ENCODE measurements at regions not wholly inside any gene's neighbourhood (a gene's known extent, or its start where the extent isn't known, plus 50 kb on each side); places are given as distances from the start of the nearest gene placed in this dataset.

DNA sequence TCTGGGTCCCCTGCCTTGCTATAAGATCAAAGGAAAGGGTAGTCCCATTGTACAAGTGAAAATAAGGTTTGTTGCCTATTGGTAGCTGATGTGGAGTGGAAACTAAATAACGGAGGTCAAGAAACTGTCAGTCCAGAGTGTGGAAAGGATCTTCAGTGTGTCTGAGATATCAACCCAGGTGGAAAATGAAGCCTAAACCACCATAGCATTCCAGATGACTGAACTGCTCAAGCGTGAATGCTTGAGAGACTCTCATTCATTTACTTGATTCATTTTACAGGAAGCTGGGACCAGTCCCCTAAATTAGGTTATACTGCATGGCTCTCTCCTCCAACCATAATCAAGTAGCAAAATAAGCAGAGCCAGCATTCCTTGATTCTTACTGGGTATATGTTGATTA lies 116.0 kb upstream of the SLC28A3 start:
- no peak for DNase-seq

DNA sequence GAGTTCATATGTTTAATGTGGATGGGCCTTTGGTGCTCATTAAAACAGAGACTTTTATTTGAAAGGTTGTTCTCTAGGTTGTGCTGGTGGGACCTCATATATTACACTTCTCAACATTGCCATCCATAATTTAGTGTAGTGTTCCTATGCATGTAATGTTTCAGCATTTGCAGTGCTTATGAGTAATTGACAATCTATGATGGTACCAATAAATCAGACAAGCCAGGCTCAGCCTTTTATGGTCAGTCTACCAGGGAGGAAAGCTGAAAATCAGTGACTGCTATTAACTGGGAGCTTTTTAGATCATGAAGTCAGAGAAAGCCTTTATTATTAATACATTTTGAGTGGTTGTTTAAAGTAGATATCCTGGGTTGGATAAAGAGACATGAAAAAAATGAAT lies 120.1 kb upstream of the SLC28A3 start:
- DNase-seq: no peak

DNA sequence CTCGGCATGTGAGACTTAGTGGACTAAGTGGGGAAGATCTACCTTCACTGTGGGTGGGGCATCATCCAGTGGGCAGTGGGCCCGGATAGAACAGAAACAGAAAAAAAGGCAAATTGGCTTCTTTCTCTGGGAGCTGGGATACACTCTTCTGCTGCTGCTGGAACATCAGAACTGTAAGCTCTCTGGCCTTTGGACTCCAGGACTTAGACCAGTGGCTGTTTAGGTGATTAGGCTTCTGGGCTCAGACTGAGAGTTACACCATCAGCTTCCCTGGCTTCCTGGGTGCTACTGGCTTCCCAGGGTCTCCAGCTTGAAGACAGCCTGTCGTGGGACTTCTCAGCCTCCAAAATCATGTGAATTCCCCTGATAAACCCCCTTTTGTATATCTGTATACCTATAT lies 122.7 kb upstream of the SLC28A3 start:
- DNase-seq: no peak

DNA sequence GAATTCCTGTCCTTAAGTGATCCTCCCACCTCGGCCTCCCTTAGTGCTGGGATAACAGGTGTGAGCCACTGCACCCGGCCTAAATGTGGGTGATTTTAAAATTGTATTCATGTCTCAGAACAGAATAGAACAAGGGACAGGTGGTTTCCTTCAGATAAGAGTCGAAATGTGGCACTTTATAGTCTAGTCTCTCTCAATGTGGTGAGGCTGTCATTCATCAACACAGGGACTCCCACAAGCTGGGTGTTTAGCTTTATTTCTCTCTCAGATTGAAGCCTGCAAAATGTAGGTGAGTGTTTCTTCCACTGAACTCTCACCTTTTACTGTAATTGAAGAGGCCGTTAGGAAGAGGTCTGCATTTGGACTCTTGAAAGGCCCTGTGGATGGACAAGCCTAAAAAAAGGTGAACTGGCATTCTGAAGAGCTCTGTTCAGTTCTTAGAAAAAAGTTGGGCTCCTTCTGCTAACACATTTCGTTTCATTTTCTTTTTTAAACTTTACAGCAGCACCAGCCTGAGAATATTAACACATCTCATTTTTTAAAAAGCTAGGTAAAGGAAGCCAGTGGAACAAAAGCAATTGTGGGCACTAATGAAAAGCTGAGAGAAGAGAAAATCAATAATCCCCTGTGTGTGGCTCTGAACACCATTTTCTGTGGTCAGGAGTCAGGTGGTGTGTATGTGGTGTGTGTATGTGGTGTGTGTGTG lies 126.2 kb upstream of the SLC28A3 start:
- DNase-seq: no peak

DNA sequence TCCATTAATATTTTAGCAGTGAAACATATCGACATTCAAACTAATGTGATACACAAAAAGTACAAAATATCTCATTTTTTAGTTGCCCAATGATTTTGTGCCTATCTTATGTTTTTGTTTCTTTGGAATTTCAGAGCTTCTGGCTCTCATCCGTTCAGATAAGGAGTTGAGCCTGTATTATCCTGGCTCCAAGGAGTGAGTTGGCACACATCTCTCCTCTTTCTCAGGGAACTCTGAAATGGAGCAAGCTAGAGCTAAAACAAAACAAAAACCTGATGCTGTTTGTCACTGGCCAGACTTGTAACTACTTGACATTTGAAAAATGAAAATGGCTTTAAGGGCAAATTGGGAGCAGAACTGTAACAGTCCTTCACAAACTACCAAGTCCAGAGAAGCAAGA lies 131.3 kb upstream of the SLC28A3 start:
- no peak for DNase-seq

DNA sequence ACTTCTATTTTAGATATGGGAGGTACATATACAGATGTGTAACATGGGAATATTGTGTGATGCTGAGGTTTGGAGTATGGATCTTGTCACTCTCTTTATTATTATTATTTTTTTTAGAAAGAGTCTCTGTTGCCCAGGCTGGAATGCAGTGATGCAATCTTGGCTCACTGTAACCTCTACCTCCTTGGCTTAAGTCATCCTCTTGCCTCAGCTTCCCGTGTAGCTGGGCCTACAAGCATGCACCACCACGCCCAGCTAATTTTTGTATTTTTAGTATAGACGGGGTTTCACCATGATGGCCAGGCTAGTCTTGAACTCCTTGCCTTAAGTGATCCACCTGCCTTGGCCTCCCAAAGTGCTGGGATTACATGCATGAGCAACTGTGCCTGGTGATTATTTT lies 138.4 kb upstream of the SLC28A3 start:
- DNase-seq: no peak

DNA sequence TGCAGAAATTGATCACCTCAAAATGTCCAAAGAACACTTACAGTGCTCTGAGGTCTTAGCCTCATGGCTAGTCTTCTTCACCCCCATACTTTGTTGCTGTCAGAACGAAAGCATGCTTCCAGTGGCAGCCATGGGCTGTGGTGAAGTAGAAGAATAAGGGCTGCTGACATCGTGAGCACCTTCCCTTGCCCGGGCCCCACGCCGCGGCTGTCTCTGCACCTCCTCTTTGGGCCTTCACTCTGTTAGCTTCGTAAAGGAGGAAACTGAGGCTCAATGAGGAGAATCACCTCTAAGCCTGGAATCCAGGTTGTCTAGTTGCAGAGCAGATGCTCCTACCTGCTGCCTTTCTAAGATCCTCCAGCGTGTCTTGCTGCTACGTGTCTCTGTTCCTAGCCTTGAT lies 139.5 kb upstream of the SLC28A3 start:
- no peak for DNase-seq

DNA sequence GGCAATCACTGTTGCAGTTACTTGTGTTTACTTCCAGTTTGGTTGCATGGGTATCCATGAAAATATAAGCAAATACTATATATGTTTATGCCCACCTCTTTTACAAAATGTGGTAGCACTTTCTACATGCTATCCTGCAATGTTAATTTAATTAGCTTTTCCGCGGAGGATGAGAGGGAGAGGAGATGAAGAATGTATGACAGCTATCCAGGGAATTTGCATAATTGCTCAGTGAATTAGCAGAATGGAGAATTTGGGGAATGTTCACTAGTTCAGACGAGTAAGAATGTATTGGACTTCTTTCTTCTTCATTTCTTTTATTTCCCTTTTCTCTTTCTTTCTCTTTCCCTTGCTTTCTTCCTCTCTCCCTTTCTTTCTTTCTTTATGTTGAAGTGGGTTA lies 140.7 kb upstream of the SLC28A3 start:
- no peak for DNase-seq

DNA sequence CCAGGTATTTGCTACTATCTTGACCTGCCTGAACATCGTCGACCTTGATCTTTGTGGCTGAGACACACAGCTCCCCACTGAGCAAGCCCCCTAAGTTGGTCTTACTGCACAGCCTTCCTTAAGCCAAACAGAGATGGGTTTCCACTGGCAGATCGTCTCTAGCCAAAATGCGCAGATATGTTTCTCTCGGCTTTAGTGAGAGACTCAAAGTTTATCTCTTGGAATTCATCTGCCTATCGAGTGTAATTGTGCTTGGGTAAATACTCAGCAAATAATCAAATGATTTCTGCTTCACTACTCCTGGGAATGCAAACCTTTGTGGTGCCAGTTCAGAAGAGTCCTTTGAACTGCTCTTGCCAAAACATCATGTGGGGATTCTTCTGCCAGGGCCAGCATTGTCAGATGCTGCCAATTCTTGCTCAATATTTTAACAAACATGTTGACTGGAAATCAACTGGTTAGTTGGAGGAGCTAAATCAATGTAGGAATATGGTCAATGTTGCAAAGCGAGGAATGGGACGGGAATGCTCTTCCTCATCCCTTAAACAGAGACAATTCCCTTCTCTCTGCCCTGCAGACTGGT lies 141.2 kb upstream of the SLC28A3 start:
- no peak for DNase-seq

DNA sequence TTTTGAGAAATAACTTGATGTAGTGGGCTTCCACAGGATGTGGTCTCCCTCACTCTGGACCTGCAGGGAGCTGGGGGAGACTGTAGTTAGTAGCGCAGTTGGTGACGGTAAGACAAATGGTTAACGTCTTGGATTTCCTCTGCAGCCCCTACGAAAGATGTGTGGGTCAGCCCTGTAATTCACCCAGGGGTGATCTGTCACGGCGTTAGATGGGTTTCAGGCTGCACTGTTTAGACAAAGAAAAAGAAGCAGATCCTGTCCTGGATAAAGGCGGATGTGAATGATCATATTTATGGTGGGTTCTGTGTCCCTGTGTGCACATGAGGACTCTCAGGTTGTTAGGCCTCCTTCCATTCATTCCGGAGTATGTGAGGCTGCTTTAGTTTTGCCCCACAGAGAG lies 142.0 kb upstream of the SLC28A3 start:
- DNase-seq: no peak

DNA sequence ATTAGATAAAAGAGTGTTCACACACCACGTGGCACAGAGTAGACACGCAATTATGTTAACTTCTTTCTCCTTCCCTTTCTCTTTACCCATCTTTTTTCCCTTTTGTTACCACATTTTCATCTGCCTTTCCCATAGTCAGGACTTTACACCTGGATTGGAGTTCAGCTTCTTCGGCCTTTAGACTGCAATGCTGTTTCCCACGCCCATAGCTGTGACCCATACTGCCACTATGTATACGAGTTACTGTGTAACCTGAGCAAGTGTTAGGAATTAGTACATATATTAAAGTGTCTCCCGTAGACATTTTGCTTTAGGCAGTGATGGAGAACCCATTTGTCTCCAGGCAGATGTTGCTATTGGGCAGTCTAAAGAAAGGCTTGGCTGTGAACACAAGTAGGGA lies 143.6 kb upstream of the SLC28A3 start:
- DNase-seq: no peak

DNA sequence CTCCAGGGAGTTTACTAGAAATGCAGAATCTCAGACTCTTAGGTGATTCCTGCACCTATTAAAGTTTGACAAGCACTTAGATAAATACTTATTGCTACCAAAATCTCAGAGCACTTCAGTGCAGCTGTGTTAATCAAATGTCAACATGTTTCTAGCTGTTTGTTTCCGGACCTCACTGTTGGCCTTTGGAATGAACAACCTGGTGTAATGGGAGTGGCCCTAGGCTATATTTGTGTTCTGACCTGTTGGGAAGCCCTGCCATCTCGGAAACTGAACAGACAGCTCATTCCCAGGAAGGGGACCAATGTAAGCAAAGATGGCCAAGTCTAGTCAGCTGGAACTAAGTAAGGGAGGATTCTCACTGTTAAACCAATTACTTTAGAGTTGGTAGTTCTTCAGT lies 145.0 kb upstream of the SLC28A3 start:
- no peak for DNase-seq

DNA sequence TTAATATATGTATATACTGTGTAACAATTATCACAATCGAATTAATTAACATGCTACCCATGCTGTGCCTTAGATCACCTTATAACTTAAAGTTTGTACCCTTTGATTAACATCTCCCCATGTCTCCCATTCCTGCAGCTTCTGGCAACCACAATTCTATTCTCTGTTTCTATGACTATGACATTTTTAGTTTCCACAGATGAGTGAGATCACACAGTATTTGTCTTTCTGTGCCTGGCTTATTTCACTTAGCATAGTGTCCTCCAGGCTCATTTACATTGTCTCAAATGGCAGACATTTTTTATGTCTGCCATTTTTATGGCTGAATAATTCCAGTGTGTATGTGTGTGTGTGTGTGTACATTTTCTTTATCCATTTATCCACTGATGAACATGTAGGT lies 146.1 kb upstream of the SLC28A3 start:
- no peak for DNase-seq

DNA sequence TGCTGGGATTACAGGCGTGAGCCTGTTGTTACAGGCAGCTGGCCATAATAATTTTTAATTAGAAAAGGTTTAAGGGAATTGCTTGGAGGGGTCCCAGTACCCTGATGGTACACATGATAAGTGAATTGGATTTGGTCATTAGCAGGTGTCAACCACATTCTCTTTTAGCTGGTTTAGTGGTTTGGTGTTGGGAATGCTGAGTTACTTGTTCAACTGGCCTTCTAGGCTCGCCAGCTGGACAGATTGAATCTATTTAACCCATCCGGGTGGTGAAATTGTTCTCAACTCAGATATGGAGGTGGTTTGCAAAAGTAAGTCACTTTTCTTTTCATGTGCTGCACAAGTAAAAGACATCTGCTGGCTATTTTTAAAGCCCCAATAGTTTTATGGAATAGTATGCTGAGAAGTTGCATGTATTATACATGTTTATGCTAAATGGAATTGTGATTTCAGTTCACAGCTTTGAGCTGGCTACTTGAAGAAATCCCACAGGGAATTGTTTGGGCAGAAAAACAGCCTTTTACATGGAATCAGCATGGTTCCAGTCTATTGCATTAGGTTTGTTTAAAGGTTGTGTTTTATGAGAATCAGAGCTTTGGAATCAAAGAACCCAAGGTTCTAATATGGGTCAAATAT lies 149.8 kb upstream of the SLC28A3 start:
- no peak for DNase-seq

DNA sequence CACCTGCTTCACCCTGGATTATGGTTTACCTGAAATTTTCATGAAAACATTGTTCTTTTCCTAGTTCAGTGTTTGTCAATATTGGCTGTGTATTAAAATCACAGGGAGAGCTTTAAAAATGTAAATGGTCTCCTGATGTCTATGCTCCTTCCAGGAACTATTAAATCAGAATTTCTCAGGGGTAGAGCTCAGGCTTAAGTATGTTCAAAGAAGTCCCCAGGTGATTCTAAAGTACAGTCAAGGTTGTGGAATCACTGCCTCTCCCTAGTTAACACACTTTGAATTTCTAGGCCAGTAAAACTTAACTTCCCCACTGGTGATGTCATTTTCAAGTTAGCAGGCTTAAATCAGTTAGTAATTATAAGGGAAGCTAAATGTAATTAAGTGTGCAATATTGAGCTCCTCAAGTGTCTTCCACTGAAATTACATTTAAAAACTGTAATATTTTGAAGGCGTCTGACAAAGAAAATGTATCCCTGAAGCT lies 150.3 kb upstream of the SLC28A3 start:
- DNase-seq: no peak

DNA sequence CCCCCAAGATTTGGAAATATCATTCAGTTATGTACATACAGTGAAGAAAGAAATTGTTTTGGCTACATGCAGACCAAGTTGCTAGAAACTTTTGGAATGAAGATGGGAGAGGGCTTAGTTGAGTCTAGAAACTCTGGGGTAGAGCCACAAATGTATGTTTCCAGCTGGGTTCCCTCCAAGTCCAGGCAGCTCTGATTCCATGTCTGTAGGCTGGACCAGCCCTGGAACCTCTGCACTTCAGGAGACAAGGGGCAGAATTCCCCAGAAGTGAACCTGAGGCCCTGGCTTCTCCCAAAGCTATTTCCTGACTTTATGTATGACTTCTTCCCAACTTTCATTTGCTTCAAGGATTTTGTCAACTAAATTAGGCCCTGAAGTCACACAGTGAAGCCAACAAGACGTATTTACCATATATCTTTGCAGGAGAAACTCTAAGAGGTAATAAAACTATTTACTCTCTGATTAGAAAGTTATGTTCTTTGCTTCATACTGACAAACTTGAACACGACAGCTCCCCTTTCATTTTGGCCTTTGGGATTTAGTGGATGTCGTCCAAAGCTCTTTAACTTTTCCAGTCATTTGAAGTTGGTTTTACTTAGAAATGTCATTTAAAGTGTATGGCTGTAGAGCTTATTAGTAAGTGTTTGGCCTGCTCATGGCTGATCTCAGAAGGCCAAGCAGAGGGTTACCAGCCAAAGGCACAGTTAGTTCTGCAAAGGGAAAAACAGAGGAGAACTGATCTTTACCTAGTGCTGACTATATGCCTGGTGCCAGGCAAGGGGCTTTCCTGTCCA lies 152.0 kb upstream of the SLC28A3 start:
- DNase-seq: no peak

DNA sequence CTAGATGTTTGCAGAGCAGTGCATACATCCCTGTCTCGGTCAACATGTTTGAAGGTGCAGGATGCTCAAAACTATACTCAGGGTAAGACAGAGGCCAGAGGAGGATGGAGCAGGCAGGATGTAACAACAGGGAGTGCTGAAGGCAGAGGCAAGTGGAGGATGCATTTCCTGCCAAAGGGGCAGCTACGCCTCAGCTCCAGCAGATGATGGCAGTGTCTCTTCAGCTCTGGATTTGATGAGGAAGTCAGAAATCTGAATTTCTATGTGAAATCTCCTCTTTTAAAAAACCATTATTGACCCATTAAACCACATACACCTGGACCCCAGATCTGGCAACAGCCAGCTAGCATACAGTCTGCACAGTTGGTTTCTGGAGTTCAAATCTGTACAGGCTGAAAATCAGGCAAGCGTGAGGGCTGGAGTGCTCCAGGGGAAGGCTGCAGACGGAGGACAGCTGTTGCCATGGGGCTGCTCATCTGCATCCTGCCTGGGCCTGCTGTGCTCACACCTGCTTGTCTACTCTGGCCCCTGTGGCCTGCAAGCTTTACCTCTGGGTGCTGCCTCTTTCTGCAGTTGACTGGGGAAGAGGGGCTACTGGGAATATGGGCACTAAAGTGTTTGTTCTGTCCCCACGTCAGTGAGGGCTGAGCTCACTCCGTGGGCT lies 152.9 kb upstream of the SLC28A3 start:
- DNase-seq: no peak

DNA sequence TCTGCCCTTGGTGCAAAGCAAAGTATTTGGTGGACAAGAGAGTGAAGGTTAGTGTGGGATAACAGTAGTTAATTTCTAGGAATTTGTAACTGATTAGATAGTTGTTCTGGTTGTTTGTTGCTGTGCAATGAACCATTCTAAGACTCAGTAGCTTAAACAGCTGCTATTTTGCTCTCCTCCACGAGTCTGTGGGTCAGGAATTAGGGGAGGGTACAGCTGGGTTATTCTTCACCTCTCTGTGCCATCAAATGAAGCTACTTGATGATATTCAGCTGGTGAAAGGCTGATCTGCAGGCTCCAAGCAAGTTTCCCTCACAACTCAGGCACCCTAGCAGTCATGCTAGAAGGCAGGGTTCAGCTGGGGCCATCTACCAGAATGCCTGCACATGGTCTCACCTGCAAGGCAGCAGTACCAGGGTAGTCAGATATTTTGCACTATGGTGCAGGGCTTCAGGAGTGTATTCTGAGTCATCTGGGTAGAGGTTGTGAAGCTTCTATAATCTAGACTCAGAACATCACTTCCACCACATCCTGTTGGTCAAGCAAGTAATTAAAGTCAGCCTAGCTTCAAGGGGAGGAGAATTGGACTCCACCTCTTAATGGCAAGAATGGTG lies 159.5 kb upstream of the SLC28A3 start:
- no peak for DNase-seq

DNA sequence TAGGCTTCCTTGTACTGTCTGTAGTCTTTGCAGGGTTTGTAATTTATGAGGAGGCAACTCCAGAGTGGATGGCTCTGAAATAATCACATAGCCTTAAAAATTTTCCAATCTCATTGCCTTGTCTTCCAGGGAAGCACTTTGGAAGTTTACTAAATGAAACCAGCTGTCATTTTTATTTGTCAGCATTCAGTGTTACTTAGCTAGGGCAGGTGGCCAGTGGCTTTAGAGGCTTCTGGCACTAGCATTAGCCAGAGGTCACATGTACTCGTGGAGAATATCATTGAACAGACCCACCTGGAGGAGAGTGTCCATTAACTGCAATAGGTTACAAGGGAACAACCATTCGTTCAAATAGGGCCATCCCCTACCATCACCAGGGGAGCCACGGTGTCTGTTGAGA lies 160.3 kb upstream of the SLC28A3 start:
- no peak for DNase-seq

DNA sequence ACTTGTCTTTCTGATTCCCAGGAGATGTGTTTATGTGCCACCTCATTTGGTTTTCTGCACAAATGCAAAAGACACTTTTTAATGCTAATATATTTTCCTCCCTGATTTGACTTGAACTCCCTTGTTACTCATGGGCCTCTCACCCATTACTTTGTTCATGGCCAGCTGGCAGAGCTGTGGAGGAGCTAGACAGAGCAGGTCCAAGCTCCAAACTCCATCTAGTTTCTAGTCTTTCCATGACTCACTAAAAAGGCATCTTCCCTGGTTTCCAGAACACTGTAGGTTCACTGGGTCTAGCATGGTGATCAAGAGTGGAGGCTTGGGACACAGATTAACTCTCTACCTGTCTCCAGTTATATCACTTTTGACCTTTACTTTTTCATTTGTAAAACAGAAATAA lies 161.0 kb upstream of the SLC28A3 start:
- no peak for DNase-seq

DNA sequence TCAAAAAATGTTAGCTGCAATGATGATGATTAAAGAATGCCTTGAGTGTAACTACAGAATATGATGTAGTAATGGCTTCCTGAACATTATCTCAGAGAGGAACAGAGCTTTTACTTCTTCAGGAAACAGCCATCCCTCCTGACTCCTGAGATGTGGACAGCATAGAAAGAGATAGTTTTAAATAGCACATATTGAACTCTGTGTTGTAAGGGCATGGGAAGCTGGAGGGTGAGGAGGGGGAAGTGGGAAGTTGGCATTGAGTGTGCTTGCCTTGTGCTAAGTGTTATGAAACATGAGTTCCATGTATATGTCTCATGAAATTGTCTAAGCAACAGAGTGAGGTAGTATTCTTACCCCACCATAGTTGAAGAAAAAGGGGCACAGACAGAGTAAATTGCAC lies 161.5 kb upstream of the SLC28A3 start:
- DNase-seq: no peak

DNA sequence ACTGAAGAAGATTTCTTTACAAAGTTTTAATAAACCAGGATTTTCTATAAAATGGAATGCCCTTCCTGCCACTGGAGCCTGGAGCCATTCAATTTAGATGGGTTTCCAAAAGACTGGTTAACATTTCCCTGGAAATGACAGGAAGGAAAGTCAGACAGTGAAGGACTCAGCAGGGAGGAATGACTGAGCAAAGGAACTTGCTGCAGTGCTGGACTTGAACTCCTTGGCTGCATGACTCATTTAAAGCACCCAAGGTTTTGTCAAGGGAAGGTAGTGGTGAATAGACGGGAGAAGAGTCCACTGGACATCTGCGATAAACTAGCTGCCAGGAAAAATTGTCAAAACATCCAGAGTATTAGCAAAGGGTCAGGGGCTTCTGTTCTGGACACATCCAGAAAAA lies 163.8 kb upstream of the SLC28A3 start:
- no peak for DNase-seq

DNA sequence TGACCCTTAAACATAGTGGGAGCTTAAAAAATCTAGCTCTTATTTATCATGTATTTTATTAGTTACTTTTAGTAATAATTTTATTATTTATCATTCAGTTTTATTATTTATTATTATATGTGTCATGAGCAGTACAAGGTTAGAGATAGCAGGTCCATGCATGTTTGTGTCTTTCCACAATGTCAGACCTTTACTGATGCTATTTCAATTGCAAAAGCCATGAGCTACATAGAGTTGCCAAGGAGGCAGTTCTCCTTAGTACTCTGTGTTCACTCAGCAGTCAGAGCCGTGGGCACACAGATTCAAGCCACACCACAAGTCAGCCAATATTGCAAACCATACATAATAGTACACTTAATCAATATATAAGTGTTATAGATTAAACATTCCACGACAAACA lies 157.9 kb upstream of the NTRK2 start:
- no peak for DNase-seq
